ENCODE measurements at regions not wholly inside any gene's neighbourhood (a gene's known extent, or its start where the extent isn't known, plus 50 kb on each side); places are given as distances from the start of the nearest gene placed in this dataset.

- TF ChIP-seq CTCF (IDR thresholded peaks at IDR 0.05; ENCODE audit: insufficient read depth, low read depth, low read length): no peak
- no peak overlapping the region for H3K4me3 ChIP-seq (ENCODE audit: low read depth, low read length)
- no peak for DNase-seq (ENCODE audit: low read depth)
Measured at GRCh38 chr1:165999826-166000225, 167.0 kb downstream of the FAM78B start.

DNA sequence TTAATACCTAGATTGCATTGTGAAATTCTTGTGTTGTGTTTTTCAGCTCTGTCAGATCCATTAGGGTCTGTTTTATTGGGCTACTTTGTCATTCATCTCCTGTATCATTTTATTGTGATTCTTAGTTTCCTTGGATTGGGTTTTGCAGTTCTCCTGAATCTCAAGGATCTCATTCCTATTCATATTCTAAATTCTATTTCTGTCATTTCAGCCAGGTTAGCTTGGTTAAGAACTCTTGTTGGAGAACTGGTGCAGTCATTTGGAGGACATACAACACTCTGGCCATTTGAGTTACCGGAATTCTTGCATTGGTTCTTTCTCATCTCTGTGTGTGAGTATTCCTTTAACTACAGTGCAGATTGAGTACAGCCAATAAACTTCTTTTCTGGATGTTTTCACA lies 159.6 kb downstream of the FAM78B start:
- no peak for TF ChIP-seq CTCF (IDR thresholded peaks at IDR 0.05; ENCODE audit: insufficient read depth, low read depth, low read length)
- DNase-seq (ENCODE audit: low read depth): no peak
- H3K4me3 ChIP-seq (ENCODE audit: low read depth, low read length): no peak overlapping the region

DNA sequence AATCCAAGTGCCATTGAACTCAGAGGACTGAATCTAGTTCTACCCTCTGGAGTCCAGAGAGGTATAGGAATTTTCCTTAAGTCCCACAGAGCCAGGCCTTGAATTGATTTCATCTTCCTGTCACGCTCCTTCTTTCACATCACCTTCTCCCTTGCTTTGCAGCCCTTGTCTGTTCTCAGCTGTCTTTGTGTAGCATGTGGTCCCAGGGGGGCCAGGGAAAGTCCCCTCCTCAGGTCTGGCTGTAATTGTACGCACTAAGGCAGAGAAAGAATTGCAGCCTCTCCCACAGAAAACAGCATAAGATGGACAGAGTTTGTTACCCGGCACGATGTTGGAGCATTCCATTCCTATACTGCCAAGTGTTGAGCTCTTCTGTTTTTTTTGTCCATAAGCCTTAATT lies 153.6 kb downstream of the FAM78B start:
- no peak overlapping the region for H3K4me3 ChIP-seq (ENCODE audit: low read depth, low read length)
- no peak for DNase-seq (ENCODE audit: low read depth)
- no peak for TF ChIP-seq CTCF (IDR thresholded peaks at IDR 0.05; ENCODE audit: insufficient read depth, low read depth, low read length)

GRCh38 chr1:166017395-166017794 lies 149.4 kb downstream of the FAM78B start:
- no peak overlapping the region for H3K4me3 ChIP-seq (ENCODE audit: low read depth, low read length)
- no peak for DNase-seq (ENCODE audit: low read depth)
- TF ChIP-seq CTCF (IDR thresholded peaks at IDR 0.05; ENCODE audit: insufficient read depth, low read depth, low read length): peak; percentile 28
